ENCODE measurements at regions not wholly inside any gene's neighbourhood (a gene's known extent, or its start where the extent isn't known, plus 50 kb on each side); places are given as distances from the start of the nearest gene placed in this dataset.

GRCh38 chr10:10493833-10494232 is 523.8 kb upstream of the CELF2 start:
- no peak for DNase-seq (ENCODE audit: low read depth)

GRCh38 chr10:10497245-10497644 is 520.4 kb upstream of the CELF2 start:
- H3K4me1 ChIP-seq (ENCODE audit: control insufficient read depth, insufficient read depth, low read length) = peaks cover 15% of the 10 kb centered on the region
- no peak for DNase-seq (ENCODE audit: low read depth)
- H3K36me3 ChIP-seq (ENCODE audit: control insufficient read depth, insufficient read depth, low read length, severe bottlenecking) = no peaks in the 10 kb centered on the region
- no peak overlapping the region for H3K9ac ChIP-seq (ENCODE audit: low read length)
- H3K27me3 ChIP-seq (replicated peaks; ENCODE audit: control insufficient read depth, insufficient read depth, low read length) = no peaks in the 10 kb centered on the region
- no peak overlapping the region for H3K4me3 ChIP-seq (ENCODE audit: low read length)
- no peaks in the 10 kb centered on the region for H3K9me3 ChIP-seq (ENCODE audit: control insufficient read depth, low read length)

More at GRCh38 chr10:10493833-10494232, 523.8 kb upstream of the CELF2 start:
- H3K36me3 ChIP-seq (ENCODE audit: control insufficient read depth, insufficient read depth, low read length, severe bottlenecking) = no peaks in the 10 kb centered on the region
- H3K4me3 ChIP-seq (ENCODE audit: low read length) = no peak overlapping the region
- H3K27me3 ChIP-seq (replicated peaks; ENCODE audit: control insufficient read depth, insufficient read depth, low read length) = no peaks in the 10 kb centered on the region
- no peak overlapping the region for H3K9ac ChIP-seq (ENCODE audit: low read length)
- no peaks in the 10 kb centered on the region for H3K9me3 ChIP-seq (ENCODE audit: control insufficient read depth, low read length)
- peaks cover 12% of the 10 kb centered on the region for H3K4me1 ChIP-seq (ENCODE audit: control insufficient read depth, insufficient read depth, low read length)

DNA sequence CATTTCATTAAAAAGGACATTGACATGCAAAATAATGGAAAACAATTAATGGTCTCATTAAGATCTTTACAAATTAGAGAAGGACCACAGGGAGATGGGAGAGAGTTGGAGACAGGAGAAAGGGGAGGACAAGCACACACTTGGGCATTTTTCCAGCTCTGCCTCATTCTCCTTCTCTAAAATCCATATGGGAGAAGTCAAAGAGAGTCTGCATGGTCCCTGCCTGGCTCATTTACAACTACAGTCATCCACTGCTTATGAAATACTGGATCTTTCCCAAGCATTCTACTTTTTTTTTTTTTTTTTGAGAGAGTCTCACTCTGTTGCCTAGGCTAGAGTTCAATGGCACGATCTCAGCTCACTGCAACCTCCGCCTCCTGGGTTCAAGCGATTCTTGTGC is 518.9 kb upstream of the CELF2 start:
- Histone ChIP-seq H3K9ac (ENCODE audit: low read length) (no peak overlapping the region), H3K4me1 (ENCODE audit: control insufficient read depth, insufficient read depth, low read length) (peaks cover 15% of the 10 kb centered on the region), H3K9me3 (ENCODE audit: control insufficient read depth, low read length) (peaks cover 8% of the 10 kb centered on the region), H3K4me3 (ENCODE audit: low read length) (no peak overlapping the region), H3K36me3 (ENCODE audit: control insufficient read depth, insufficient read depth, low read length, severe bottlenecking) (no peaks in the 10 kb centered on the region), H3K27me3 (replicated peaks; ENCODE audit: control insufficient read depth, insufficient read depth, low read length) (no peaks in the 10 kb centered on the region)
- no peak for DNase-seq (ENCODE audit: low read depth)

DNA sequence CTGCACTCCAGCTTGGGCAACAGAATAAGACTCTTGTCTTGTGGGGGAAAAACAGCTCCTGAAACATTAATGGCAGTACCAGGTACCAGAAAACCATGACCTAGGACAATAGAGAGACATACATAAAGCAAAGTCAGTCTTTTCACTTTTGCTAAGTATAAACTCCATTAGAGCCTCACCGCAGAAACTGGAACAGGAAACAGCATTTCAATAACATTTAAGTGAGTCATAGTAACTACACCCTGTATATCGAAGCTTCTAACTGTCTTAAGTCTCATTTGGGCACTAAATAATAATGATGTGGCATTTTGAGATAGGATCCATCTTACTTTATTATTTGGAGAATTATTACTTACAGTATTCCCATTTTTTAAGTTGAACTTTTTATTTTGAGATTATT is 517.8 kb upstream of the CELF2 start:
- no peak for DNase-seq (ENCODE audit: low read depth)
- Histone ChIP-seq H3K9ac (ENCODE audit: low read length) (peak overlapping the region; percentile 39), H3K4me3 (ENCODE audit: low read length) (no peak overlapping the region), H3K9me3 (ENCODE audit: control insufficient read depth, low read length) (peaks cover 11% of the 10 kb centered on the region), H3K4me1 (ENCODE audit: control insufficient read depth, insufficient read depth, low read length) (peaks cover 15% of the 10 kb centered on the region), H3K27me3 (replicated peaks; ENCODE audit: control insufficient read depth, insufficient read depth, low read length) (no peaks in the 10 kb centered on the region), H3K36me3 (ENCODE audit: control insufficient read depth, insufficient read depth, low read length, severe bottlenecking) (no peaks in the 10 kb centered on the region)

DNA sequence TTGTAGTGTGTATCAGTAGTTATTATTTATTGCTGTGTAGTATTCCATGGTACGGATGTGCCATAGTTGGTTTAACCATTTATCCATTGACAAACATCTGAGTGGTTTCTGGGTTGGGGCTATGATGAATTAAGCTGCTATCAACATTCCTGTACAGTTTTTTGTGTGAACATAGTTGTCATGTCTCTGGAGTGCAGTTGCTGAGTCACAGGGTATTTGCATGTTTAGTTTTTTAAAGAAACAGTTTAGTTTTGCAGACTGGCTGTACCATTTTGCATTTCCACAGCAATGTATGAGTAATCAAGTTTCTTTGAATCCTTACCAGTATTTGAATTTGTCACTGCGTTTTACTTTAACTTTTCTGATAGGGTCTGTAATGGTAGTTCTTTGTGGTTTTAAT is 516.7 kb upstream of the CELF2 start:
- H3K9me3 ChIP-seq (ENCODE audit: control insufficient read depth, low read length) = peaks cover 11% of the 10 kb centered on the region
- H3K36me3 ChIP-seq (ENCODE audit: control insufficient read depth, insufficient read depth, low read length, severe bottlenecking) = no peaks in the 10 kb centered on the region
- peak overlapping the region; percentile 39 for H3K9ac ChIP-seq (ENCODE audit: low read length)
- H3K4me1 ChIP-seq (ENCODE audit: control insufficient read depth, insufficient read depth, low read length) = peaks cover 15% of the 10 kb centered on the region
- H3K4me3 ChIP-seq (ENCODE audit: low read length) = no peak overlapping the region
- H3K27me3 ChIP-seq (replicated peaks; ENCODE audit: control insufficient read depth, insufficient read depth, low read length) = no peaks in the 10 kb centered on the region
- DNase-seq (ENCODE audit: low read depth) = no peak

DNA sequence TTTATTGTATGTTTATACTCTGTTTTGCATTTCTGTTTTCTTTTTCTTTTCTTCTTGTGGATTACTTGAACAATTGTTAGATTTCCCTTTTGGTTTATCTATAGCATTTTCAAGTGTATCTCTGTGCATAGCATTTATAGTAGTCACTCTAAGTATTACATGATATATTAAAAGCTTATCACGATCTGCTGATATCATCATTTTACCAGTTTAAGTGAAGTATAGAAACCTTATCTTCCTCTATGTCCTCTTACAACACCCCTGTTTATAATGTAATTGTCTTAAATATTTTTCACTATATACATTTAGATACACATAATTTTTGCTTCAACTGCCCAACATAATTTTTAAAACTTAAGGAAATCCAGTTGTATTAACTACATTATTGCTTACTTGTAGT is 513.9 kb upstream of the CELF2 start:
- Histone ChIP-seq H3K36me3 (ENCODE audit: control insufficient read depth, insufficient read depth, low read length, severe bottlenecking) (no peaks in the 10 kb centered on the region), H3K4me1 (ENCODE audit: control insufficient read depth, insufficient read depth, low read length) (peaks cover 15% of the 10 kb centered on the region), H3K9me3 (ENCODE audit: control insufficient read depth, low read length) (peaks cover 11% of the 10 kb centered on the region), H3K4me3 (ENCODE audit: low read length) (no peak overlapping the region), H3K27me3 (replicated peaks; ENCODE audit: control insufficient read depth, insufficient read depth, low read length) (no peaks in the 10 kb centered on the region), H3K9ac (ENCODE audit: low read length) (no peak overlapping the region)
- DNase-seq (ENCODE audit: low read depth) = no peak

GRCh38 chr10:10508211-10508610 is 509.5 kb upstream of the CELF2 start:
- DNase-seq (ENCODE audit: low read depth) = no peak
- H3K36me3 ChIP-seq (ENCODE audit: control insufficient read depth, insufficient read depth, low read length, severe bottlenecking) = no peaks in the 10 kb centered on the region

DNA sequence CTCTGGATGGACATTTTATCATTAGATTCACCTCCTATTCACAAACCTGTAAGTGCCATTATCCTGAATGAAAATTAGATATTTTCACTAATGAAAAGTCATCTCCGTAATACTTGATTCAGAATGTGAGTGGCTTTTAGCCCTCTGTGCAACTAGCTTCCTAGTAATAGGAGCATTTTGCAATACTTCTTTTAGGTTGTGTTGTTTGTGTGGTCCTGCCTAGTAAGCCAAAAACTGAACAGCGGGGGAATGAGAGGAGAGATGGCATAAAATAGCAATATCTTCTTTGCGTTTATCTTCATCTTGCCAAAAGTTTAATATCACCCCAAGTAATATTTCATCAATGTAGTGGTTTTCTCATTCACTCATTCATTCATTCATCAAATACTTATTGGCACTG is 507.5 kb upstream of the CELF2 start:
- H3K9ac ChIP-seq (ENCODE audit: low read length) = no peak overlapping the region
- DNase-seq (ENCODE audit: low read depth) = no peak
- no peaks in the 10 kb centered on the region for H3K36me3 ChIP-seq (ENCODE audit: control insufficient read depth, insufficient read depth, low read length, severe bottlenecking)
- H3K9me3 ChIP-seq (ENCODE audit: control insufficient read depth, low read length) = no peaks in the 10 kb centered on the region
- H3K27me3 ChIP-seq (replicated peaks; ENCODE audit: control insufficient read depth, insufficient read depth, low read length) = no peaks in the 10 kb centered on the region
- no peaks in the 10 kb centered on the region for H3K4me1 ChIP-seq (ENCODE audit: control insufficient read depth, insufficient read depth, low read length)
- H3K4me3 ChIP-seq (ENCODE audit: low read length) = no peak overlapping the region

More at GRCh38 chr10:10508211-10508610, 509.5 kb upstream of the CELF2 start:
- Histone ChIP-seq H3K27me3 (replicated peaks; ENCODE audit: control insufficient read depth, insufficient read depth, low read length) (no peaks in the 10 kb centered on the region), H3K4me3 (ENCODE audit: low read length) (no peak overlapping the region), H3K4me1 (ENCODE audit: control insufficient read depth, insufficient read depth, low read length) (no peaks in the 10 kb centered on the region), H3K9me3 (ENCODE audit: control insufficient read depth, low read length) (peaks cover 8% of the 10 kb centered on the region), H3K9ac (ENCODE audit: low read length) (no peak overlapping the region)

DNA sequence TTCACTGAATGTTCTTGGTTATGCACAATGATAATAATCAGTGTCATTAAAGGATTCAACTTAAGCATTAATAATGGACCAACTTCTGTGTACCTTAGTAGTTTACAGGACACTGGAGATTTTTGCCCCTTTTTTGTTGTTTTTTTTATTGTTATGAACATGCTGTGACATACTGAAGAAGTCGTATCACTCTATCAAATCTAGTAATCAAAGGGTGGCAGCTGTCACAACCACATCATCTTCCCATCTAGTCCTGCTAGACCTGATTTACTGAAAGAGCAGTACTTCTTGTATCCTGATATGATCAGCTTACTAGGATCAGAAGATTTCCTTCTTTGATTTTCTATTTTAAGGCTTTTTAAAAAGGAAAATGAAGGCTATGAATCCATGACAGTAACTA is 504.6 kb upstream of the CELF2 start:
- peaks cover 10% of the 10 kb centered on the region for H3K4me1 ChIP-seq (ENCODE audit: control insufficient read depth, insufficient read depth, low read length)
- no peaks in the 10 kb centered on the region for H3K9me3 ChIP-seq (ENCODE audit: control insufficient read depth, low read length)
- no peak for DNase-seq (ENCODE audit: low read depth)
- no peaks in the 10 kb centered on the region for H3K36me3 ChIP-seq (ENCODE audit: control insufficient read depth, insufficient read depth, low read length, severe bottlenecking)
- no peak overlapping the region for H3K4me3 ChIP-seq (ENCODE audit: low read length)
- H3K27me3 ChIP-seq (replicated peaks; ENCODE audit: control insufficient read depth, insufficient read depth, low read length) = no peaks in the 10 kb centered on the region
- no peak overlapping the region for H3K9ac ChIP-seq (ENCODE audit: low read length)

GRCh38 chr10:10513898-10514297 is 503.8 kb upstream of the CELF2 start:
- no peaks in the 10 kb centered on the region for H3K9me3 ChIP-seq (ENCODE audit: control insufficient read depth, low read length)
- H3K36me3 ChIP-seq (ENCODE audit: control insufficient read depth, insufficient read depth, low read length, severe bottlenecking) = no peaks in the 10 kb centered on the region
- H3K9ac ChIP-seq (ENCODE audit: low read length) = no peak overlapping the region
- peaks cover 10% of the 10 kb centered on the region for H3K4me1 ChIP-seq (ENCODE audit: control insufficient read depth, insufficient read depth, low read length)
- H3K27me3 ChIP-seq (replicated peaks; ENCODE audit: control insufficient read depth, insufficient read depth, low read length) = no peaks in the 10 kb centered on the region
- DNase-seq (ENCODE audit: low read depth) = no peak
- no peak overlapping the region for H3K4me3 ChIP-seq (ENCODE audit: low read length)

DNA sequence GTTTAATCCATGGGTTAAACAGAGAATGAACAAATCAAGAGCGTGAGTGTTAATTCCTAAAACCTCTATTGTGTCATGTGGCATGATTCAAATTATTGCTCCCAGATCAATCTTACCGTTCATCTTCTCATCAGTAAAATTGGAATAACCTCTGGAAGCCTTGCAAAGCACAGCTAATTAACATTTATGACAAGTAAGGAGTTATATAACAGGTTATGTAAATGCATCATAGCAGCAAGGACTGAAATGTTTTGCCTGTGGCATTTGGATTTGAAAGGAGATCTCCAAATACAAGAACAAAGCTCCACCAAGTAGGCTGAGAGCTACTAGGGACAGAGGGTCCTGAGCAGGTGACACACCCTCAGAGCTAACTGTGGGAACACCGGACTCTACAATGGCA is 502.9 kb upstream of the CELF2 start:
- H3K27me3 ChIP-seq (replicated peaks; ENCODE audit: control insufficient read depth, insufficient read depth, low read length) = no peaks in the 10 kb centered on the region
- no peak overlapping the region for H3K4me3 ChIP-seq (ENCODE audit: low read length)
- H3K4me1 ChIP-seq (ENCODE audit: control insufficient read depth, insufficient read depth, low read length) = peaks cover 10% of the 10 kb centered on the region
- H3K9ac ChIP-seq (ENCODE audit: low read length) = no peak overlapping the region
- DNase-seq (ENCODE audit: low read depth) = no peak
- no peaks in the 10 kb centered on the region for H3K36me3 ChIP-seq (ENCODE audit: control insufficient read depth, insufficient read depth, low read length, severe bottlenecking)
- no peaks in the 10 kb centered on the region for H3K9me3 ChIP-seq (ENCODE audit: control insufficient read depth, low read length)

DNA sequence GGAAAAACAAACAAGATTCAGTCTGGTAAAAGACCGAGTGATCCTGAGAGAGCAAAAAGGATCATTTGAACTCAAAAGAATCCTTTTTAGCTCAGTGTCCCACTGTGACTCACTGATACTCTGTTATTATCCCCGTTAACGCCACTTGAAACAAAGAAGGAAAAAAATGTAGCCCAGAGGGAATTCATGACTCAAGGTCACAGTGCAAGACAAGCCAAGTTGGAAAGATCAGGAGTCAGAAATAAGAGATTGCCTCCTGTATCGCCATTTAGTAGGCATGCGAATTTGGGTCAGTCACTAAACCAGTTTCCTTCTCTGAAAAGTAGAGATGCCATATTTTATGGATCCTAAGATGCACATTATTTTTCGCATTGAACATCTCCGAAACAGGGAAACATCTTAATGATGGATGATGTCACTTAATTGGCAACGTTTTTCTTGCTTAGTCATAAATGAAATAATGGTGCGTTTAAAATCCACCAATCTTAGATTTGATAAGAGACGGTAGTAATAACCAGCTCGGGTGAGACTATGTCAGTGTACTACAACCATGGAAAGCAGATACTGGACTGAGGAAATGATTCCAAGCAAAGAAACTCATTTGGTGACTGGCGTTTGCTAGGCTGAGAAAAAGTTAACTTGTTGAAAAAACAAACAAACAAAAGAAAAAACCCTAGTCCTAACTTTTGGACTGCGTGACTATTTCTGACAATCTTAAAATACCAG is 502.0 kb upstream of the CELF2 start:
- Histone ChIP-seq H3K4me1 (ENCODE audit: control insufficient read depth, insufficient read depth, low read length) (peaks cover 10% of the 10 kb centered on the region), H3K36me3 (ENCODE audit: control insufficient read depth, insufficient read depth, low read length, severe bottlenecking) (no peaks in the 10 kb centered on the region), H3K9me3 (ENCODE audit: control insufficient read depth, low read length) (no peaks in the 10 kb centered on the region), H3K9ac (ENCODE audit: low read length) (no peak overlapping the region), H3K4me3 (ENCODE audit: low read length) (peak overlapping the region; percentile 31), H3K27me3 (replicated peaks; ENCODE audit: control insufficient read depth, insufficient read depth, low read length) (no peaks in the 10 kb centered on the region)
- no peak for DNase-seq (ENCODE audit: low read depth)
